Panc1 (cell line): ENCODE measurements at regions not wholly inside any gene's neighbourhood (a gene's known extent, or its start where the extent isn't known, plus 50 kb on each side); places are given as distances from the start of the nearest gene placed in this dataset.

Experiments used
- ATAC-seq: fragments of 200-7000 bp; cut with Tn5 transposase; 2 replicates; pipeline ENCODE4 v1.9.1; 2020; ENCODE audit warnings: mild to moderate bottlenecking, moderate library complexity
- BruUV-seq: library from RNA; stranded (reverse); fragments of 400-500 nt; replicated peaks from 2 replicates; lab custom pipeline; 2021; lab: Mats Ljungman, UMichigan
- CTCF ChIA-PET: fragments of 300-600 bp; sonication (Branson Sonifier 250); formaldehyde crosslinking; loops from one replicate; lab custom pipeline; 2022; ENCODE audit warnings: antibody characterized with exemption; lab: Charles Lee
- POLR2A ChIA-PET: fragments of 300-600 bp; sonication (Branson Sonifier 250); formaldehyde crosslinking; loops from one replicate; lab custom pipeline; 2022; ENCODE audit warnings: antibody characterized with exemption; lab: Charles Lee
- DNase-seq: peaks from one replicate; pipeline ENCODE4 v3.0.0-alpha.2; 2010; ENCODE audit warnings: low read depth, low spot score
- H3K27ac ChIP-seq: 2 replicates; pipeline ENCODE4 v1.5.1; 2011; ENCODE audit warnings: mild to moderate bottlenecking, low read length, inconsistent platforms
- H3K27me3 ChIP-seq: fragments of 200-500 bp; sonication (Bioruptor generic); 2 replicates; pipeline ENCODE4 v1.6.0; 2014; ENCODE audit warnings: low read length, inconsistent platforms; ENCODE audit not compliant: control insufficient read depth, insufficient read depth
- H3K36me3 ChIP-seq: fragments of 200-500 bp; sonication (Bioruptor generic); 2 replicates; pipeline ENCODE4 v1.5.1; 2014; ENCODE audit warnings: inconsistent platforms, mild to moderate bottlenecking, low read length, moderate library complexity; ENCODE audit not compliant: control insufficient read depth, insufficient read depth
- H3K4me1 ChIP-seq: 2 replicates; pipeline ENCODE4 v1.5.1; 2011; ENCODE audit warnings: inconsistent platforms, mild to moderate bottlenecking, low read length, moderate library complexity; ENCODE audit not compliant: control insufficient read depth, insufficient read depth
- H3K4me3 ChIP-seq, 2 experiments: 2 replicates each; pipeline ENCODE4 v1.5.1; 2011 to 2012; ENCODE audit warnings: low read depth in 2 of 2, low read length in 2 of 2, mild to moderate bottlenecking in 2 of 2, inconsistent platforms in 1 of 2, moderate library complexity in 1 of 2
- H3K9me3 ChIP-seq: fragments of 200-500 bp; sonication (Bioruptor generic); 2 replicates; pipeline ENCODE4 v1.5.1; 2014; ENCODE audit warnings: low read depth, mild to moderate bottlenecking, inconsistent platforms, low read length, moderate library complexity; ENCODE audit not compliant: control insufficient read depth, insufficient read depth
- CTCF ChIP-seq: fragments of 450-650 bp; IDR thresholded peaks from 2 replicates; pipeline ENCODE4 v1.5.1; 2017; ENCODE audit warnings: mild to moderate bottlenecking
- POLR2AphosphoS5 ChIP-seq: IDR thresholded peaks from 2 replicates; pipeline ENCODE4 v1.6.1; 2012; ENCODE audit warnings: mild to moderate bottlenecking, low read depth, low read length, moderate library complexity
- SIN3A ChIP-seq: IDR thresholded peaks from 2 replicates; pipeline ENCODE4 v1.6.1; 2012; ENCODE audit warnings: low read depth, mild to moderate bottlenecking, low read length, moderate library complexity, borderline replicate concordance; ENCODE audit not compliant: insufficient read depth
- TCF7L2 ChIP-seq: IDR thresholded peaks from 2 replicates; pipeline ENCODE4 v1.6.1; 2011; ENCODE audit warnings: mild to moderate bottlenecking, low read depth, low read length, inconsistent platforms
- in situ Hi-C: cut with HindIII; loops from 2 replicates; pipeline ENCODE4 v1.10.0; 2016; ENCODE audit warnings: low sequenced_read_pairs, low pct_unique_long_range_greater_than_20kb
- intact Hi-C: fragments of 100-400 bp; cut with micrococcal nuclease; formaldehyde crosslinking; loops from one replicate; pipeline ENCODE4 v1.10.0; 2022; ENCODE audit not compliant: unreplicated experiment
- TF ChIP-seq, protein P1 (sequence below), 2 experiments: IDR thresholded peaks; 2 replicates each; pipeline ENCODE4 v1.6.1; 2011 to 2012; ENCODE audit warnings: low read depth in 2 of 2, control low read depth in 1 of 2, low read length in 1 of 2, mild to moderate bottlenecking in 1 of 2, moderate library complexity in 1 of 2; ENCODE audit not compliant: insufficient read depth in 1 of 2

DNA sequence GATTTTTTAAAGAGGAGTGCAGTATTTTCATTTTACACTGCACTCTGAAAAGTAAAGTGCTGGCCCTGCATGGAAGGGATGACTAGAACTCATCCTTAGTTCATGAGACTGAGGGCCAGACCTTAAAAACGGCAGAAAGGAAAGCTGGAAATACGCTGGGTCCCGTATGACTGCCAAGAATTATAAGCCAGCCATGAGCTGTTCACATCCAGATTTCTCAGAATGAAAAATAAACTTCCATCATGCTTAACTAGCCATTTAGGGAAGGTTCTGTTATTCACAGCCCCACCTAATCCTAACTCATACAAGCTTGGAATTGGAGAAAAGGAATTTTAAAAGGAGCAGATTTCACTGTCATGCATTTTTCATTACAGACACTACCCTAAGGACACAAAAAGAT lies 894.4 kb downstream of the FAT4 start:
- ChIA-PET POLR2A (no interaction called here), CTCF (no interaction called here)
- in situ Hi-C loops (no loop called here), intact Hi-C loops (no loop called here)
- TF ChIP-seq TCF7L2 (no peak), CTCF (no peak), POLR2AphosphoS5 (no peak), SIN3A (no peak)
- TF ChIP-seq, protein P1, sequence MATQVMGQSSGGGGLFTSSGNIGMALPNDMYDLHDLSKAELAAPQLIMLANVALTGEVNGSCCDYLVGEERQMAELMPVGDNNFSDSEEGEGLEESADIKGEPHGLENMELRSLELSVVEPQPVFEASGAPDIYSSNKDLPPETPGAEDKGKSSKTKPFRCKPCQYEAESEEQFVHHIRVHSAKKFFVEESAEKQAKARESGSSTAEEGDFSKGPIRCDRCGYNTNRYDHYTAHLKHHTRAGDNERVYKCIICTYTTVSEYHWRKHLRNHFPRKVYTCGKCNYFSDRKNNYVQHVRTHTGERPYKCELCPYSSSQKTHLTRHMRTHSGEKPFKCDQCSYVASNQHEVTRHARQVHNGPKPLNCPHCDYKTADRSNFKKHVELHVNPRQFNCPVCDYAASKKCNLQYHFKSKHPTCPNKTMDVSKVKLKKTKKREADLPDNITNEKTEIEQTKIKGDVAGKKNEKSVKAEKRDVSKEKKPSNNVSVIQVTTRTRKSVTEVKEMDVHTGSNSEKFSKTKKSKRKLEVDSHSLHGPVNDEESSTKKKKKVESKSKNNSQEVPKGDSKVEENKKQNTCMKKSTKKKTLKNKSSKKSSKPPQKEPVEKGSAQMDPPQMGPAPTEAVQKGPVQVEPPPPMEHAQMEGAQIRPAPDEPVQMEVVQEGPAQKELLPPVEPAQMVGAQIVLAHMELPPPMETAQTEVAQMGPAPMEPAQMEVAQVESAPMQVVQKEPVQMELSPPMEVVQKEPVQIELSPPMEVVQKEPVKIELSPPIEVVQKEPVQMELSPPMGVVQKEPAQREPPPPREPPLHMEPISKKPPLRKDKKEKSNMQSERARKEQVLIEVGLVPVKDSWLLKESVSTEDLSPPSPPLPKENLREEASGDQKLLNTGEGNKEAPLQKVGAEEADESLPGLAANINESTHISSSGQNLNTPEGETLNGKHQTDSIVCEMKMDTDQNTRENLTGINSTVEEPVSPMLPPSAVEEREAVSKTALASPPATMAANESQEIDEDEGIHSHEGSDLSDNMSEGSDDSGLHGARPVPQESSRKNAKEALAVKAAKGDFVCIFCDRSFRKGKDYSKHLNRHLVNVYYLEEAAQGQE (IDR thresholded peaks at IDR 0.05; ENCODE audit: insufficient read depth in 1 of 2, low read depth in 2 of 2, low read length in 1 of 2), result no peak
- DNase-seq (no peak), ATAC-seq (no peak)
- Histone ChIP-seq H3K4me1 (no peaks in the 10 kb centered on the region), H3K27ac (no peak overlapping the region), H3K36me3 (no peaks in the 10 kb centered on the region), H3K9me3 (no peaks in the 10 kb centered on the region), H3K4me3 (no peak overlapping the region), H3K27me3 (no peaks in the 10 kb centered on the region)
- BruUV-seq, result no TSS peak

DNA sequence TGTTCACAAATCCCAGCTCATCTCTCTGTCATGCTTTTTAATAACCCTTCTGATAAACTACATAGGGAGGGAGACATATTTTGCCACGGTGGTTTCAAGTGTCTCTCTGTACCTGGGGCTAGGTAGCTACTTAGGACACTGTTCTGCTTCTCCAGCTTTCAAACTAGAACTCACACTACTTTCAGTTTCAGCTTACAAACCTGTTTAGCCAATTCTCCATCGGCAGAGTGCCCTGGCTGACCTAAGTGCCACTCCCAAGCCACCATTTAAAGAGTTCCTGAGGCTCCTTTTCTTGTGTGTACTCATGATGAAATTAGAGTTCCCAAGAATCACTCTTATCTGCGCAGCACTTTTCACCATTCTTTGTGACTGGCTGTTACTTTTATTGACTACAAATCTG lies 899.2 kb downstream of the FAT4 start:
- Histone ChIP-seq H3K9me3 (no peaks in the 10 kb centered on the region), H3K36me3 (no peaks in the 10 kb centered on the region), H3K27ac (no peak overlapping the region), H3K27me3 (no peaks in the 10 kb centered on the region), H3K4me3 (no peak overlapping the region), H3K4me1 (no peaks in the 10 kb centered on the region)
- TF ChIP-seq TCF7L2 (no peak), CTCF (no peak), POLR2AphosphoS5 (no peak), SIN3A (no peak)
- TF ChIP-seq, protein P1 (IDR thresholded peaks at IDR 0.05; ENCODE audit: insufficient read depth in 1 of 2, low read depth in 2 of 2, low read length in 1 of 2), result no peak
- no peak for ATAC-seq
- CTCF ChIA-PET, result no interaction called here
- no peak for DNase-seq
- intact Hi-C loops, result no loop called here
- no TSS peak for BruUV-seq
- POLR2A ChIA-PET, result no interaction called here
- in situ Hi-C loops, result no loop called here
